T-helper 17 cell (primary cell): ENCODE measurements at regions not wholly inside any gene's neighbourhood (a gene's known extent, or its start where the extent isn't known, plus 50 kb on each side); places are given as distances from the start of the nearest gene placed in this dataset.

Experiments used
- ATAC-seq: fragments of 150-1000 bp; cut with Tn5 transposase; 2 replicates; pipeline ENCODE4 v1.10.0; 2021; ENCODE audit warnings: mild to moderate bottlenecking, moderate library complexity
- DNase-seq, 3 donors: peaks; one replicate each; pipeline versions ENCODE4 v3.0.0 to v3.0.0-alpha.2; 2020 to 2021
- H3K9me3 ChIP-seq: one replicate; pipeline ENCODE4 v1.7.0; 2013; ENCODE audit warnings: low read length, mild to moderate bottlenecking; ENCODE audit not compliant: control insufficient read depth, poor library complexity, severe bottlenecking
- H3K27ac Mint-ChIP-seq: one replicate; pipeline ENCODE4 v1.8.0; 2022; ENCODE audit warnings: mild to moderate bottlenecking, moderate library complexity, mixed read lengths
- H3K27me3 Mint-ChIP-seq: one replicate; pipeline ENCODE4 v1.8.0; 2022; ENCODE audit warnings: mixed read lengths
- H3K36me3 Mint-ChIP-seq: one replicate; pipeline ENCODE4 v1.8.0; 2022; ENCODE audit warnings: low read depth, mixed read lengths
- H3K4me1 Mint-ChIP-seq: one replicate; pipeline ENCODE4 v1.8.0; 2022; ENCODE audit warnings: mild to moderate bottlenecking, mixed read lengths
- H3K4me3 Mint-ChIP-seq: one replicate; pipeline ENCODE4 v1.8.0; 2022; ENCODE audit warnings: mild to moderate bottlenecking, moderate library complexity, mixed read lengths

DNA sequence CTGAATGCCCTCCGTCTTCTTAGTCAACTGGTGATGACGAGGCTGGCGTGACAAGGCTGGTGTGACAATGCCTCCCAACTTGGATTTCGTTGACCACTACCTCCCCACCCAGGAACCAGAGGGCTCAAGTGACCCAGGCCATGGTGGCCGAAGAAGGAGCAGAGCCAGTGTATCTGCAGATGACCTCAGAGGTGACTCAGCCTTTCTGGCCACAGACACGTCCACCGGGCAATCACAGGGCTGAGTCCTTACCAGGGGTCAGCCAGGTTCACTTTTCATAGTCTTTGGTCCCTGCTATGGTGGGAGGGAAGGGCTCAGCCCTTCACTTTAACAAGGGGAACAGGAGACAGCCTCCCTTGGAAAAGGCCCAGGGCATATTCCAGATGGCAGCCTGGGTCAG, 116.3 kb downstream of the MAF start:
- H3K4me3 Mint-ChIP-seq, result no peak overlapping the region
- H3K27ac Mint-ChIP-seq, result no peak overlapping the region
- peaks cover 5% of the 10 kb centered on the region for H3K27me3 Mint-ChIP-seq
- no peak for ATAC-seq
- H3K9me3 ChIP-seq, result no peaks in the 10 kb centered on the region
- H3K4me1 Mint-ChIP-seq, result peaks cover 5% of the 10 kb centered on the region
- no peak for DNase-seq
- peaks cover 7% of the 10 kb centered on the region for H3K36me3 Mint-ChIP-seq

DNA sequence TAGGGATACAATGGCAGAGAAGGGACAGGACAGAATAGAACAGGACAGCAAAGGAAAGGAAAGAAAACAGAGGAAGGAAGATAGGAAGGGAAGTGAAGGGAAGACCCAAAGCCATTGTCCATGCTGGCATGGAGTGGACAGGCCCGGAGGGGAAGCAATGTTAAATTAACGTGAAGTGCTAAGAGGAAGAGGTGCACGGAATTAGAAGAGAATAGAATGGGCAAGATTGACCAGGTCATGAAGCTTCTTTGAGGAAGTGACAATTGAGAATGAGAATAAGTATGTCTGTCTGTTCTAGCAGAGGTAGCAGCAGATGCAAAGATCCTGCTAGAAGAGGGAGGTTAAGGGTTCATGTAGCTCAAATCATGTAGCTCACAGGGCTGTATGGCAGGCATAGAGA, 117.2 kb downstream of the MAF start:
- no peak for DNase-seq
- ATAC-seq, result no peak
- Mint-ChIP-seq H3K27ac (no peak overlapping the region), H3K4me3 (no peak overlapping the region), H3K36me3 (peaks cover 4% of the 10 kb centered on the region), H3K27me3 (peaks cover 5% of the 10 kb centered on the region), H3K4me1 (peaks cover 3% of the 10 kb centered on the region)
- no peaks in the 10 kb centered on the region for H3K9me3 ChIP-seq

DNA sequence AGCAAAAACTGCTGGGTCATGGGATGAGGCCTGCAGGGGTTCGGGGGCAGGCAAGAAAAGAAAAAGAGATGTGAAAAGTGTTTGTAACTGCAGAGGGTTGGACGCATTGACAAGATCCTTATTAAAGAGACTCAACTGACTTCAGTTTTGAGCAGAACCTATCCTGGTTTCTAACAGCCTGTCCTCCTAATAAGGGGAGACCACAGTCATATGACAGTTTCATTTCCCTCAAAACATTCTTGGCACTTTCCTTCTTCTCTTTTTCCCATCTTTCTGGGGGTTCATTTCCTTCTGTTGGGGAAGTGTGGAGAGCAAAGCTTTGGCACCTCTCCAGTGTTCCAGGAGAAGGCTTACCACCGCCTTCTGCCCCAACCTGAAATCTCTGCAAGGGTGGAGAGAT, 118.5 kb downstream of the MAF start:
- Mint-ChIP-seq H3K36me3 (peaks cover 4% of the 10 kb centered on the region), H3K27ac (no peak overlapping the region), H3K27me3 (no peaks in the 10 kb centered on the region), H3K4me1 (peaks cover 3% of the 10 kb centered on the region), H3K4me3 (no peak overlapping the region)
- H3K9me3 ChIP-seq, result no peaks in the 10 kb centered on the region
- DNase-seq (no peak), ATAC-seq (no peak)

DNA sequence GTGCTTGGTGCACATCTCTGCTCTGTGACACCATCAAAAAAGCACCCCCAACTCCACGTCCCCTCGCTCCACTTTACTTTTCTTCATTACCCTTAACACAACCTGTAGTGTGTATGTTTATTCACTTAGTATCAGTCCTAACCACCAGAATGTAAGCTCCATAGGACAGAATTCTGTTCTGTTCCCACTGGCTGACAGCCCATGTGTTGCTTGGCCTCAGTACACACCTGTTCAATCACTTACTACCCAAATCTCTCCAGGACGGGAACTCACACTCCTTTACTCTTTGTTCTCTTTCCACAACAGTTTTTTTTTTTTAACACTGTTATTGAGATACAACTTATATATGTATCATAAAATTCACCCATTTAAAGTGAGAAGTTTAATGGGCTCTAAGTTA, 119.6 kb downstream of the MAF start:
- H3K4me3 Mint-ChIP-seq, result no peak overlapping the region
- H3K27ac Mint-ChIP-seq, result no peak overlapping the region
- peaks cover 4% of the 10 kb centered on the region for H3K36me3 Mint-ChIP-seq
- no peaks in the 10 kb centered on the region for H3K9me3 ChIP-seq
- ATAC-seq (no peak), DNase-seq (no peak)
- peaks cover 3% of the 10 kb centered on the region for H3K4me1 Mint-ChIP-seq
- H3K27me3 Mint-ChIP-seq, result no peaks in the 10 kb centered on the region

DNA sequence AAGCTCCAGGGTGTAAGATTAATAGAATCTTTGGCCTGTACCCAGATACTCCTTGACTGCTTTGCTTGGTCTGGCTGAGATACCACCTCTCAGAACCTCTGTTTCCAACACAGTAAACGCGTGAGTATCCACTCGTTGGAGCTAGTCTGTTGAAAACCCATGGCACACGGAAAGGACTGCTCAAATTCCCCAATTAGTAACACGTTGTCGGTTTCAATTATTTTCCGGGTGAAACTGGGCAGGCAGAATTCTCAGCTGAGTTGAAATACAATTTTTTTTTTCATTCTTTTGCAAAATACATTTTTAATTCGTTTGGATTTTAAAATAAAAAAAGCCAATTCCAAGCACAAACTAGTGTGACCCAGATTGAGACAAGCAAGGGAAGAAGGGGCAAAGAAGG, 120.5 kb downstream of the MAF start:
- no peak overlapping the region for H3K27ac Mint-ChIP-seq
- peaks cover 5% of the 10 kb centered on the region for H3K4me1 Mint-ChIP-seq
- H3K36me3 Mint-ChIP-seq, result peaks cover 4% of the 10 kb centered on the region
- no peak overlapping the region for H3K4me3 Mint-ChIP-seq
- no peaks in the 10 kb centered on the region for H3K27me3 Mint-ChIP-seq
- no peaks in the 10 kb centered on the region for H3K9me3 ChIP-seq
- ATAC-seq, result no peak
- DNase-seq, result no peak

DNA sequence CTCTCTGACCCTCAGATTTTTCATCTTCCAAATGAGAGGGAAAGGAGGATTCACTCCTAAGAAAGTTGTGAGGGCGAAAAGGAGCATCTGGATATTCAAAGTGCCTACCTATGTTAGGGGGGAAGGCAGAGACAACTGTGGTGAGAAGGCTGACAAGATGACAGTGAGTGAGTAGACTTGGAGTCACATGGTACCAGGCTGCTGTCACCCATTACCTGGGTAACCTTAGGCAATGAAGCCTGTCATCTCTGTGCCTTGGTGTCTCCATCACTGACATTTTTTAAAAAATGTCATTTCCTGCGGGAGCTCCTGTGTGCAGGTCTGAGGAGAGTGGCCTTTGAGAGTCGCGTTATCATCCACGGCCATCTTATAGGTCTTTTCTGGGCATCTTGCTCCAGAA, 124.0 kb downstream of the MAF start:
- H3K4me3 Mint-ChIP-seq, result no peak overlapping the region
- peaks cover 10% of the 10 kb centered on the region for H3K27me3 Mint-ChIP-seq
- no peak overlapping the region for H3K27ac Mint-ChIP-seq
- peaks cover 2% of the 10 kb centered on the region for H3K4me1 Mint-ChIP-seq
- no peak for DNase-seq
- no peak for ATAC-seq
- no peaks in the 10 kb centered on the region for H3K9me3 ChIP-seq
- H3K36me3 Mint-ChIP-seq, result peaks cover 2% of the 10 kb centered on the region

DNA sequence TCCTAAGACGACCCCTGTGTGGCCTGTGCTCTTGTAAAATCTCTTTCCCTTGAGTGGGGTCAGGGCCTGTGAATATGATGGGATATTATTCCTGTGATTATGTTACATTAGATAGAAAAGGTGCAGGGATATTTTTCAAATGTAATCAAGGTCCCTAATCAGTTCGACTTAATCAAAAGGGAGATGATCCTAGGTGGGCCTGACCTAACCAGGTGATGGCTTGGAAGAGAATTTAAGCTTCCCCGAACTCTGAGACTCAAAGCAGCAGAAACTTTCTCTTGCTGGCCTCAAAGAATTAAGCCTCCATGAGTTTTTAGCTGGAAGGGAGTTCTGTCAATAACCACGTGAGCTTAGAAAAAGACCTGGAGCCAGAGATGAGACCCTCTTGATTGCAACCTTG, 124.7 kb downstream of the MAF start:
- DNase-seq (no peak), ATAC-seq (no peak)
- H3K9me3 ChIP-seq, result no peaks in the 10 kb centered on the region
- Mint-ChIP-seq H3K4me1 (peaks cover 2% of the 10 kb centered on the region), H3K27me3 (peaks cover 10% of the 10 kb centered on the region), H3K27ac (no peak overlapping the region), H3K36me3 (no peaks in the 10 kb centered on the region), H3K4me3 (no peak overlapping the region)

DNA sequence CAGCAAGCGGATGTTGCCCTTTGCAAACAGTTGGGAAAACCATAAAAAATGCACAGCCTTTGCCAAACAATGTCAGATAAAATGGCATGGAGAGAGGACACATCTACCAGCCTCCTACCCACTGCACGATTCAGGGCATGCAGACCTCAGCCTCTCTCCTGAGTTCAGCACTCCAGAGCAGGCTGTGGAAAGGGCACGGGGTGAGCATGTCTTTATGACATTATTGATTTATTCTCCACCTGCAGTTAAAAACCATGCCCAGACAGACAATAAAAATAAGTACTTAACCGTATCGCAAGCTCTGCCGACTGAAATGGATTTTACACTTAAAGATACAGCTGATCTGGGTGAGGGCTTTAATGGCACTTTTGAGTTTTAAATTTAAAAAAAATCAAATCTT, 127.1 kb downstream of the MAF start:
- Mint-ChIP-seq H3K27me3 (peaks cover 10% of the 10 kb centered on the region), H3K27ac (no peak overlapping the region), H3K4me1 (peaks cover 2% of the 10 kb centered on the region), H3K4me3 (no peak overlapping the region), H3K36me3 (no peaks in the 10 kb centered on the region)
- DNase-seq, result no peak
- no peaks in the 10 kb centered on the region for H3K9me3 ChIP-seq
- ATAC-seq, result no peak

DNA sequence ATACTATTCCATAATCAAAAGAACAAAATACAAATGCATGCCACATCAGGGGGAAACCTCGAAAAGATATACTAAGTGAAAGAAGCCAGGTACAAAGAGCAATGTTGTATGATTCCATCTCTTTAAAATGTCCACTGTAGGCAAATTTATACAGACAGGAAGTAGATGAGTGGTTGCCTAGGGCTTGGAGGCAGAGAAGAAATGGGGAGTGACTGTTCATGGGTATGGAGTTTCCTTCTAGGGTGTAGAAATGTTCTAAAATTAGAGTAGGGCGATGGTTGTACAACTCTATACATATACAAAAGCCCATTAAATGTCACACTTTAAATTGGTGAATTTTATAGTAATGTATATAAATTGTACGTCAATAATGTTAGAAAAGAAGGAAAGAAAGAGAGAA, 128.1 kb downstream of the MAF start:
- peaks cover 10% of the 10 kb centered on the region for H3K27me3 Mint-ChIP-seq
- H3K9me3 ChIP-seq, result no peaks in the 10 kb centered on the region
- ATAC-seq (no peak), DNase-seq (no peak)
- H3K4me1 Mint-ChIP-seq, result peaks cover 2% of the 10 kb centered on the region
- H3K36me3 Mint-ChIP-seq, result no peaks in the 10 kb centered on the region
- H3K27ac Mint-ChIP-seq, result no peak overlapping the region
- H3K4me3 Mint-ChIP-seq, result no peak overlapping the region

DNA sequence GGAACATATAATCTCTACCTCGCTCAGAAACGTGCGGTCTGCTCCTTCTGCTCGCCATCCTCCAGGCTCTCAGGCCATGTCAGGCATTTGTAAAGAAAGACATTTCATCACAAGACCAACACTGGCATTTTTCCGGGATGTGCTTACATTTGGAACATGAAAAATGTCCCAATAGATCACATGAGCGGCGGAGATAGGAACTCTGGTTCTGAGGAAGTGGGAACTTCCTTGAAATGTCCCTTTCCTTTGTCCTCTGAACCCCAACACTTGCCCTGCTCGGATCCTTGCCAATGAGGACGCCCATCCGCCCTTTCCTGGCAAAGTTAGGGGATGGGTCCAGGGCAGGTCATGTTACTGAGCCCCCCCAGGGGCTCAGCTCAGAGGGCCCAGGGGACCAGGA, 130.5 kb downstream of the MAF start:
- Mint-ChIP-seq H3K4me1 (no peaks in the 10 kb centered on the region), H3K27me3 (peaks cover 10% of the 10 kb centered on the region), H3K36me3 (no peaks in the 10 kb centered on the region), H3K27ac (no peak overlapping the region), H3K4me3 (no peak overlapping the region)
- DNase-seq (no peak), ATAC-seq (no peak)
- no peaks in the 10 kb centered on the region for H3K9me3 ChIP-seq

DNA sequence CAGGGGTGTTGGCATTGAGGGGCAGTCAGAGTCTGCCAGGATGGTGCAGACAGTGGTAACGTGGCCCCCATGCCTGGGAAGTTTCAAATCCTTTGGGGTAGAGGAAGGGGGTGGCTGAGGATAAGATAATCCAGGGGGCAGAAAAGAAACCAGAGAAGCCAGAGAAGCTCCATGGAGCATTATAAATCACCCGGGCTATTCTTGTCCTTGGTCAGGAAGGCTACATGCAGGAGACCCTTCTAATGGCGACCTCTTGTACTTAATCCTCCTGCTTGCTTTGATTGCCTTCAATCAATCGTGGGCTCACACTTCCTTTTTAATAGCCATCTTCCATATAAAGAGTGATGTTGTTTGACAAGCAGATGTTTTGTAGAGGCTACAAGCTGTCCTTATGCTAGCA, 131.9 kb downstream of the MAF start:
- DNase-seq, result no peak
- no peak for ATAC-seq

DNA sequence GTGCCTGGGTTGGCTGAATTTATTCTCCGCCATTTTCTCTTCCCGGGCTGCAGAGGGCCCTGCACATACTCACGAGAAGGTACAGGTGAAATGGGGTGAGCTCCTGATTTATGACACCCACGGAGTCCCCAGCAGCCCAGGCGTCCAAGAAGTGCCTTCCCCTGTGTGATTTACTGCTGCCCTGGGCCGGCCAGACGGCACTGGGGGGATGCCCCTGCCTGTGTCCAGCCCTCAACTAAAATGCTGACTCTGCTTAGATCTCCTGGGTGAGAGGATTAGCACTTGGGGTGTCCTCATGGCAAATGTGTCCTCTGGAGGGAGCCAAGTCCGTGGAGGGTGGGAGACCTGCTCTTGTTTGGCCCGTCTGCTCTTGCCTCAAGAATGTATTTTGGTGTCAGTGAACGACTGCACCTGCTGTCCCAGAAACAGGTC, 132.4 kb downstream of the MAF start:
- Mint-ChIP-seq H3K27me3 (no peaks in the 10 kb centered on the region), H3K4me3 (no peak overlapping the region), H3K4me1 (no peaks in the 10 kb centered on the region), H3K27ac (no peak overlapping the region), H3K36me3 (no peaks in the 10 kb centered on the region)
- DNase-seq, result no peak
- no peaks in the 10 kb centered on the region for H3K9me3 ChIP-seq
- ATAC-seq, result no peak

More for the DNA sequence above, 131.9 kb downstream of the MAF start:
- H3K9me3 ChIP-seq, result no peaks in the 10 kb centered on the region
- H3K27me3 Mint-ChIP-seq, result peaks cover 2% of the 10 kb centered on the region
- H3K27ac Mint-ChIP-seq, result no peak overlapping the region
- H3K36me3 Mint-ChIP-seq, result no peaks in the 10 kb centered on the region
- no peak overlapping the region for H3K4me3 Mint-ChIP-seq
- H3K4me1 Mint-ChIP-seq, result no peaks in the 10 kb centered on the region

DNA sequence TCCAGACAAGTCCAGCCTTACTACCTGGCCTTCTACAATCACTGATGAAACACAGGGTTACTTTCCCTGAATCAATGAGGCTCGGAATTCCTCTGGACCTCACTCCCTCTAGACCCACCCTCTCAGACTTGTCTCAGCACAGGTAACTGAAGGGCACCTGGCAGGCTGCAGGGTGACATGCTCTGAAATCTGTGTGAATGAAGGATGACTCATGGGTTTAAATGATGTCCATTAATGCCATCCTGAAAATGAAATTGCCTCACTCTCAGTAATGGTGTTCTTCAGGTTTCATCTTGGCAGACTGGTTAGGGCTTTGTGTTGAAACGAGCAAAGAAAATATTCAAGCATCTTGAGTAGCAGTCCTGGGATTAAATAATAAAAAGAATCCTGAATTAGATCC, 134.4 kb downstream of the MAF start:
- Mint-ChIP-seq H3K27me3 (no peaks in the 10 kb centered on the region), H3K4me1 (no peaks in the 10 kb centered on the region), H3K36me3 (no peaks in the 10 kb centered on the region), H3K4me3 (no peak overlapping the region), H3K27ac (no peak overlapping the region)
- ATAC-seq (no peak), DNase-seq (no peak)
- no peaks in the 10 kb centered on the region for H3K9me3 ChIP-seq

DNA sequence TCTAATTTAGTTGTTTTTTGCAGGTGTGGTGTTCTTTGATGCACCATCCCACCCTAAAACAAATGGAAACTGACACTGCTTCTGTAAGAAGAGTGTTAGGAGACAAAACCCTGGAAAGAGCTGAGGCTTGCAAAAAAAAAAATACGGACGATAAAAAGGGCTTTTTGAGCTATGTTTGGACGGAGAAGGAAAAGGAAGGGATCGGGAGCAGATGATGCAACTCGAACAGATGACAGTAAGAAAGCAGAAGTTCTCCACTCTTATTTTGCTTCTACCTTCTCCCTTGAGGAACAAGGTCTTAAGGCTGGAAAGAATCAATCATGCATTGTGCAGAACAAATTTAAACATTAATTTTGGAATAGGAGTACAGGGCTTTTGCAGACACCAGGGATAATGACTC, 136.7 kb downstream of the MAF start:
- H3K27ac Mint-ChIP-seq, result no peak overlapping the region
- no peak for ATAC-seq
- no peaks in the 10 kb centered on the region for H3K4me1 Mint-ChIP-seq

DNA sequence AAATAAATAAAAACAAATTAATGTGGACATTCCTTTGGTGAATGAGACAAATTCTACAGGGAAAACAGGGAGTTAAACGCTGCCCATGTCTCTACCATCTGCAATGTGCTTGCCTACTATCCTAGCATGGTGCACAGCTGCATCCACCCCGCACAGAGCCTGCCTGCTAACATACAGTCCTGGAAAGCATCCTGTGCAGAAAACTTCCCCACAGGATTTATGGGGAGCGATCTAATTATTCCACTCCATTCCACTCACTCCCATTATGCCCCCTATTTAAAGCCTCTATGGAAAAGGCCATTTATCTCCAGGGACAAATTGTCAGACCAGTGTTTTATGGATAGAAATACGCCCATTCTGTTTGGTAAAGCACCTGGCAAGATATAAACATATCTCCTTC, 144.5 kb downstream of the MAF start:
- DNase-seq (no peak), ATAC-seq (no peak)
- peaks cover 5% of the 10 kb centered on the region for H3K4me1 Mint-ChIP-seq
- H3K27ac Mint-ChIP-seq, result no peak overlapping the region
- H3K36me3 Mint-ChIP-seq, result no peaks in the 10 kb centered on the region
- no peak overlapping the region for H3K4me3 Mint-ChIP-seq
- peaks cover 5% of the 10 kb centered on the region for H3K27me3 Mint-ChIP-seq
- H3K9me3 ChIP-seq, result no peaks in the 10 kb centered on the region

More for the DNA sequence above, 136.7 kb downstream of the MAF start:
- no peak overlapping the region for H3K4me3 Mint-ChIP-seq
- no peak for DNase-seq
- no peaks in the 10 kb centered on the region for H3K36me3 Mint-ChIP-seq
- H3K9me3 ChIP-seq, result no peaks in the 10 kb centered on the region
- no peaks in the 10 kb centered on the region for H3K27me3 Mint-ChIP-seq
